ENCODE measurements at regions not wholly inside any gene's neighbourhood (a gene's known extent, or its start where the extent isn't known, plus 50 kb on each side); places are given as distances from the start of the nearest gene placed in this dataset.

GRCh38 chr1:165054627-165055026 lies 301.9 kb downstream of the LMX1A start (continued):
- TF ChIP-seq ELF1 (IDR thresholded peaks at IDR 0.05; ENCODE audit: borderline replicate concordance, low read depth) (no peak), YY1 (IDR thresholded peaks at IDR 0.05; ENCODE audit: extremely low read depth, insufficient replicate concordance, low read depth, low read length) (no peak), CEBPB (IDR thresholded peaks at IDR 0.05; ENCODE audit: low read depth) (no peak), EGR1 (IDR thresholded peaks at IDR 0.05; ENCODE audit: low read depth) (no peak), TCF7L2 (IDR thresholded peaks at IDR 0.05; ENCODE audit: borderline replicate concordance, extremely low read depth, insufficient read depth, insufficient read length) (no peak), JUND (IDR thresholded peaks at IDR 0.05) (no peak), POLR2A (IDR thresholded peaks at IDR 0.05; ENCODE audit: borderline replicate concordance, extremely low read depth, insufficient read depth, insufficient read length) (no peak), EZH2 (IDR thresholded peaks at IDR 0.05) (no peak), FOSL1 (IDR thresholded peaks at IDR 0.05; ENCODE audit: low read depth) (no peak), RAD21 (IDR thresholded peaks at IDR 0.05; ENCODE audit: low read depth) (no peak)

GRCh38 chr1:165053351-165053750 lies 303.2 kb downstream of the LMX1A start:
- ChIA-PET POLR2A (no interaction called here), RAD21 (ENCODE audit: low non-redundant PET in 1 of 2, low total read pairs in 2 of 2, uncharacterized antibody in 2 of 2, unreplicated experiment in 2 of 2) (no interaction called here), CTCF (interaction anchor here (0.7 kb wide), 1 partner anchor 19 kb away, joined by 3 read pairs; no protein-coding TSS in a partner anchor)
- no peaks in the 10 kb centered on the region; the same call in none of the 2 replicates for H3K27me3 ChIP-seq (ENCODE audit: insufficient read depth, low read length)
- H3K9me2 ChIP-seq (ENCODE audit: insufficient read depth), result no peaks in the 10 kb centered on the region
- H3K4me1 ChIP-seq (ENCODE audit: control insufficient read depth in 1 of 2, insufficient read depth in 2 of 2, low read length in 2 of 2), result 0 out of 4 replicates have a peak, but pooled peaks cover 0 to 4% of the 10 kb centered on the region in 2 experiments
- no peak overlapping the region for H2AFZ ChIP-seq (ENCODE audit: low read depth, low read length, poor library complexity, severe bottlenecking)
- TF ChIP-seq RAD21 (IDR thresholded peaks at IDR 0.05; ENCODE audit: low read depth) (no peak), SIN3A (IDR thresholded peaks at IDR 0.05; ENCODE audit: low read depth) (no peak), TCF7L2 (IDR thresholded peaks at IDR 0.05; ENCODE audit: borderline replicate concordance, extremely low read depth, insufficient read depth, insufficient read length) (no peak), ZNF274 (IDR thresholded peaks at IDR 0.05; ENCODE audit: low read depth, low read length) (no peak), POLR2AphosphoS5 (IDR thresholded peaks at IDR 0.05; ENCODE audit: low read depth, low read length) (no peak), CEBPB (IDR thresholded peaks at IDR 0.05; ENCODE audit: low read depth) (no peak), EGR1 (IDR thresholded peaks at IDR 0.05; ENCODE audit: low read depth) (no peak), YY1 (IDR thresholded peaks at IDR 0.05; ENCODE audit: extremely low read depth, insufficient replicate concordance, low read depth, low read length) (no peak)
- no peaks in the 10 kb centered on the region for H3K36me3 ChIP-seq (ENCODE audit: control insufficient read depth in 1 of 2, insufficient read depth in 2 of 2, low read length in 2 of 2)
- H3K9me3 ChIP-seq (ENCODE audit: control insufficient read depth in 1 of 2, insufficient read depth in 1 of 2, low read depth in 1 of 2, low read length in 2 of 2), result no peaks in the 10 kb centered on the region
- H3K4me3 ChIP-seq (replicated peaks in 1 of 2; ENCODE audit: low read depth in 1 of 2, low read length in 2 of 2), result no peak overlapping the region
- no peaks in the 10 kb centered on the region for H3K79me2 ChIP-seq (ENCODE audit: insufficient read depth, low read length)
- H3K4me2 ChIP-seq (ENCODE audit: low read length), result no peak overlapping the region
- no peak for ATAC-seq
- no peaks in the 10 kb centered on the region for H4K20me1 ChIP-seq (ENCODE audit: insufficient read depth)
- no peak overlapping the region for H3K9ac ChIP-seq (ENCODE audit: low read length)
- no peak for DNase-seq (ENCODE audit: low read depth, low spot score)
- no peak overlapping the region for H3K27ac ChIP-seq (ENCODE audit: low read depth, low read length)
- BruUV-seq (replicated peaks), result no TSS peak
- intact Hi-C loops (cut with micrococcal nuclease), result no loop called here

Data from HCT116 (cell line).